ENCODE measurements at regions not wholly inside any gene's neighbourhood (a gene's known extent, or its start where the extent isn't known, plus 50 kb on each side); places are given as distances from the start of the nearest gene placed in this dataset.

DNA sequence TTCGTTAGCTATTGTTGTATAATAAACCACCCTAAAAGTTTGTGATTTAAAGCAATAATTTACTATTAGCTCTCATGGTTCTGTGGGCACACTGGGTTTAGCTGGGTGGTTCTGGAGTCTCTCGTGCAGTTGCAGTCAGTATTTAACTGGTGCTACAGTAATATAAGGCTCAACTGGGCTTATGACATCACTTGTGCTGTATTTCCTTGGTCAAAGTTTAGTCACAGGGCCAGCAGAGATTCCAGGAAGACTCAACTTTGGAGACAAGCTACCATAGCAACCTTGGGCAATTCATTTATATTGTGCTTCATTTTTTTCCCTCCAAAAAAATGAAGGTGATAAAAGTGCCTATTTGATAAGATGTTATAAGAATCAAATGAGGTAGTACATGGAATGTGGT is 204.2 kb upstream of the GUCY1A2 start:
- TF ChIP-seq EP300 (IDR thresholded peaks at IDR 0.05) = no peak
- TF ChIP-seq POLR2AphosphoS5 (IDR thresholded peaks at IDR 0.05) = no peak
- TF ChIP-seq, protein P1, sequence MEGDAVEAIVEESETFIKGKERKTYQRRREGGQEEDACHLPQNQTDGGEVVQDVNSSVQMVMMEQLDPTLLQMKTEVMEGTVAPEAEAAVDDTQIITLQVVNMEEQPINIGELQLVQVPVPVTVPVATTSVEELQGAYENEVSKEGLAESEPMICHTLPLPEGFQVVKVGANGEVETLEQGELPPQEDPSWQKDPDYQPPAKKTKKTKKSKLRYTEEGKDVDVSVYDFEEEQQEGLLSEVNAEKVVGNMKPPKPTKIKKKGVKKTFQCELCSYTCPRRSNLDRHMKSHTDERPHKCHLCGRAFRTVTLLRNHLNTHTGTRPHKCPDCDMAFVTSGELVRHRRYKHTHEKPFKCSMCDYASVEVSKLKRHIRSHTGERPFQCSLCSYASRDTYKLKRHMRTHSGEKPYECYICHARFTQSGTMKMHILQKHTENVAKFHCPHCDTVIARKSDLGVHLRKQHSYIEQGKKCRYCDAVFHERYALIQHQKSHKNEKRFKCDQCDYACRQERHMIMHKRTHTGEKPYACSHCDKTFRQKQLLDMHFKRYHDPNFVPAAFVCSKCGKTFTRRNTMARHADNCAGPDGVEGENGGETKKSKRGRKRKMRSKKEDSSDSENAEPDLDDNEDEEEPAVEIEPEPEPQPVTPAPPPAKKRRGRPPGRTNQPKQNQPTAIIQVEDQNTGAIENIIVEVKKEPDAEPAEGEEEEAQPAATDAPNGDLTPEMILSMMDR (IDR thresholded peaks at IDR 0.05) = no peak

All from stomach (tissue), 4 donors.